SK-N-SH treated with all-trans-retinoic acid at 6 μM for 48 hours (cell line): ENCODE measurements at regions not wholly inside any gene's neighbourhood (a gene's known extent, or its start where the extent isn't known, plus 50 kb on each side); places are given as distances from the start of the nearest gene placed in this dataset.

Source experiments
- PPARA ChIP-seq: fragments of 250-450 bp; sonication (Bioruptor Pico); IDR thresholded peaks from 2 replicates; pipeline ENCODE4 v1.5.0; 2020; ENCODE audit warnings: mild to moderate bottlenecking, borderline replicate concordance
- TOX ChIP-seq: fragments of 250-450 bp; sonication (Bioruptor Pico); IDR thresholded peaks from 2 replicates; pipeline ENCODE4 v1.8.0; 2021; ENCODE audit warnings: mild to moderate bottlenecking, moderate library complexity, borderline replicate concordance
- ZFP3 ChIP-seq: fragments of 250-450 bp; sonication (Bioruptor Pico); IDR thresholded peaks from 2 replicates; pipeline ENCODE4 v1.5.0; 2020; ENCODE audit warnings: mild to moderate bottlenecking, moderate library complexity
- TF ChIP-seq, protein P1 (sequence below): fragments of 250-450 bp; sonication (Bioruptor Pico); IDR thresholded peaks from 2 replicates; pipeline ENCODE4 v1.8.0; 2020; ENCODE audit warnings: mild to moderate bottlenecking, moderate library complexity, borderline replicate concordance

DNA sequence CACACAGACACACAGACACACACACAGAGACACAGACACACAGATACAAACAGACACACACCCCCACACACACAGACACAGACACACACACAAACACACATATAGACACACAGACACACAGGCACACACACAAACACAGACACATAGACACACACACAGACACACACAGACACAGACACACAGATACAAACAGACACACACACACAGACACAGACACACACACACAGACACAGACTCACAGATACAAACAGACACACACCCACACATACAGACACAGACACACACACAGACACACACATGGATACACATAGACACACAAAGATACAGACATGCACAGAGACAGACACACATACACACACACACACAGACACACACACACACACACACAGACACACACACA, 174.5 kb downstream of the URI1 start:
- TF ChIP-seq TOX (CRISPR knock-in tag), result no peak
- TF ChIP-seq, protein P1, sequence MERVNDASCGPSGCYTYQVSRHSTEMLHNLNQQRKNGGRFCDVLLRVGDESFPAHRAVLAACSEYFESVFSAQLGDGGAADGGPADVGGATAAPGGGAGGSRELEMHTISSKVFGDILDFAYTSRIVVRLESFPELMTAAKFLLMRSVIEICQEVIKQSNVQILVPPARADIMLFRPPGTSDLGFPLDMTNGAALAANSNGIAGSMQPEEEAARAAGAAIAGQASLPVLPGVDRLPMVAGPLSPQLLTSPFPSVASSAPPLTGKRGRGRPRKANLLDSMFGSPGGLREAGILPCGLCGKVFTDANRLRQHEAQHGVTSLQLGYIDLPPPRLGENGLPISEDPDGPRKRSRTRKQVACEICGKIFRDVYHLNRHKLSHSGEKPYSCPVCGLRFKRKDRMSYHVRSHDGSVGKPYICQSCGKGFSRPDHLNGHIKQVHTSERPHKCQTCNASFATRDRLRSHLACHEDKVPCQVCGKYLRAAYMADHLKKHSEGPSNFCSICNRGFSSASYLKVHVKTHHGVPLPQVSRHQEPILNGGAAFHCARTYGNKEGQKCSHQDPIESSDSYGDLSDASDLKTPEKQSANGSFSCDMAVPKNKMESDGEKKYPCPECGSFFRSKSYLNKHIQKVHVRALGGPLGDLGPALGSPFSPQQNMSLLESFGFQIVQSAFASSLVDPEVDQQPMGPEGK (CRISPR knock-in tag), result no peak
- TF ChIP-seq ZFP3, result no peak
- no peak for TF ChIP-seq PPARA (CRISPR knock-in tag)
